Loucy (cell line): ENCODE measurements at regions not wholly inside any gene's neighbourhood (a gene's known extent, or its start where the extent isn't known, plus 50 kb on each side); places are given as distances from the start of the nearest gene placed in this dataset.

ENCODE experiments used
- H2AFZ ChIP-seq: fragments of 200-600 bp; sonication (generic); 2 replicates; pipeline ENCODE4 v1.6.0; 2016; ENCODE audit warnings: antibody characterized with exemption, mild to moderate bottlenecking, low read length, moderate library complexity
- H3F3A ChIP-seq: fragments of 200-600 bp; 2 replicates; pipeline ENCODE4 v1.6.0; 2016; ENCODE audit warnings: antibody characterized with exemption, low read depth, mild to moderate bottlenecking
- H3K27me3 ChIP-seq: fragments of 200-600 bp; sonication (generic); 2 replicates; pipeline ENCODE4 v1.6.1; 2014; ENCODE audit warnings: low read length, mild to moderate bottlenecking; ENCODE audit not compliant: insufficient read depth, poor library complexity, severe bottlenecking
- H3K36me3 ChIP-seq: fragments of 200-600 bp; sonication (generic); 2 replicates; pipeline ENCODE4 v1.6.1; 2016; ENCODE audit warnings: low read length; ENCODE audit not compliant: insufficient read depth
- H3K4me1 ChIP-seq: fragments of 200-600 bp; sonication (generic); 2 replicates; pipeline ENCODE4 v1.5.1; 2014; ENCODE audit warnings: low read length, mild to moderate bottlenecking; ENCODE audit not compliant: insufficient read depth, poor library complexity, severe bottlenecking
- H3K4me2 ChIP-seq: fragments of 200-600 bp; sonication (generic); 2 replicates; pipeline ENCODE4 v1.6.0; 2014; ENCODE audit warnings: antibody characterized with exemption, low read length, low read depth, mild to moderate bottlenecking; ENCODE audit not compliant: poor library complexity, severe bottlenecking
- H3K4me3 ChIP-seq: fragments of 200-600 bp; sonication (generic); 2 replicates; pipeline ENCODE4 v1.5.1; 2014; ENCODE audit warnings: low read length, mild to moderate bottlenecking, mixed read lengths; ENCODE audit not compliant: poor library complexity, severe bottlenecking
- H3K79me2 ChIP-seq: fragments of 200-600 bp; sonication (generic); 2 replicates; pipeline ENCODE4 v1.6.1; 2014; ENCODE audit warnings: low read length; ENCODE audit not compliant: insufficient read depth
- H3K9ac ChIP-seq: fragments of 200-600 bp; sonication (generic); 2 replicates; pipeline ENCODE4 v1.6.0; 2014; ENCODE audit warnings: mild to moderate bottlenecking, low read depth, low read length, moderate library complexity; ENCODE audit not compliant: poor library complexity, severe bottlenecking
- H3K9me2 ChIP-seq: fragments of 200-600 bp; sonication (generic); replicated peaks from 2 replicates; pipeline ENCODE4 v1.6.1; 2016; ENCODE audit warnings: low read depth, low read length, mixed read lengths
- H3K9me3 ChIP-seq: fragments of 200-600 bp; sonication (generic); 2 replicates; pipeline ENCODE4 v1.6.1; 2014; ENCODE audit warnings: mild to moderate bottlenecking, antibody characterized with exemption, low read length, low read depth; ENCODE audit not compliant: insufficient read depth
- H4K20me1 ChIP-seq: fragments of 200-600 bp; sonication (generic); 2 replicates; pipeline ENCODE4 v1.6.0; 2014; ENCODE audit warnings: antibody characterized with exemption, low read length, mild to moderate bottlenecking; ENCODE audit not compliant: insufficient read depth, poor library complexity, severe bottlenecking
- CTCF ChIP-seq: fragments of 200-600 bp; sonication (generic); conservative IDR thresholded peaks from 2 replicates; pipeline ENCODE4 v1.5.1; 2014; ENCODE audit warnings: mild to moderate bottlenecking, antibody characterized with exemption, low read length
- EZH2phosphoT487 ChIP-seq: fragments of 200-600 bp; IDR thresholded peaks from 2 replicates; pipeline ENCODE4 v1.6.1; 2018; ENCODE audit warnings: antibody characterized with exemption, mild to moderate bottlenecking, moderate library complexity, borderline replicate concordance

GRCh38 chr2:21328177-21328576, 204.4 kb downstream of the TDRD15 start:
- Histone ChIP-seq H3F3A (no peaks in the 10 kb centered on the region), H3K9me3 (no peaks in the 10 kb centered on the region), H4K20me1 (no peaks in the 10 kb centered on the region), H3K4me1 (no peaks in the 10 kb centered on the region), H2AFZ (no peak overlapping the region), H3K4me2 (no peak overlapping the region), H3K9me2 (no peaks in the 10 kb centered on the region), H3K4me3 (no peak overlapping the region), H3K79me2 (no peaks in the 10 kb centered on the region), H3K27me3 (no peaks in the 10 kb centered on the region), H3K36me3 (no peaks in the 10 kb centered on the region), H3K9ac (no peak overlapping the region)
- TF ChIP-seq EZH2phosphoT487 (no peak), CTCF (no peak)

GRCh38 chr2:21330786-21331391, 207.1 kb downstream of the TDRD15 start:
- no peaks in the 10 kb centered on the region for H3F3A ChIP-seq
- H3K4me3 ChIP-seq = no peak overlapping the region
- no peaks in the 10 kb centered on the region for H4K20me1 ChIP-seq
- no peaks in the 10 kb centered on the region for H3K36me3 ChIP-seq
- H3K4me2 ChIP-seq = no peak overlapping the region
- no peak for TF ChIP-seq CTCF
- no peak for TF ChIP-seq EZH2phosphoT487
- H3K27me3 ChIP-seq = no peaks in the 10 kb centered on the region
- no peaks in the 10 kb centered on the region for H3K4me1 ChIP-seq
- no peak overlapping the region for H2AFZ ChIP-seq
- no peaks in the 10 kb centered on the region for H3K9me3 ChIP-seq
- no peaks in the 10 kb centered on the region for H3K9me2 ChIP-seq
- no peak overlapping the region for H3K9ac ChIP-seq
- no peaks in the 10 kb centered on the region for H3K79me2 ChIP-seq

- no peaks in the 10 kb centered on the region for H3K27me3 ChIP-seq
- no peaks in the 10 kb centered on the region for H3K9me3 ChIP-seq
- no peak overlapping the region for H3K4me3 ChIP-seq
- TF ChIP-seq EZH2phosphoT487 (no peak), CTCF (no peak)
- no peaks in the 10 kb centered on the region for H3K79me2 ChIP-seq
- no peaks in the 10 kb centered on the region for H3F3A ChIP-seq
- no peak overlapping the region for H2AFZ ChIP-seq
- no peak overlapping the region for H3K9ac ChIP-seq
- H3K4me1 ChIP-seq = no peaks in the 10 kb centered on the region
- no peaks in the 10 kb centered on the region for H3K9me2 ChIP-seq
- no peaks in the 10 kb centered on the region for H3K36me3 ChIP-seq
- no peak overlapping the region for H3K4me2 ChIP-seq
- H4K20me1 ChIP-seq = no peaks in the 10 kb centered on the region
These were observed 208.0 kb downstream of the TDRD15 start for GRCh38 chr2:21331625-21332370.
